Loucy (cell line): ENCODE measurements at regions not wholly inside any gene's neighbourhood (a gene's known extent, or its start where the extent isn't known, plus 50 kb on each side); places are given as distances from the start of the nearest gene placed in this dataset.

Experiments used
- CTCF ChIP-seq: fragments of 200-600 bp; sonication (generic); conservative IDR thresholded peaks from 2 replicates; pipeline ENCODE4 v1.5.1; 2014; ENCODE audit warnings: mild to moderate bottlenecking, antibody characterized with exemption, low read length
- EZH2phosphoT487 ChIP-seq: fragments of 200-600 bp; IDR thresholded peaks from 2 replicates; pipeline ENCODE4 v1.6.1; 2018; ENCODE audit warnings: antibody characterized with exemption, mild to moderate bottlenecking, moderate library complexity, borderline replicate concordance

GRCh38 chr11:76292583-76293188 is 86.4 kb upstream of the WNT11 start:
- no peak for TF ChIP-seq CTCF
- TF ChIP-seq EZH2phosphoT487: no peak
